GM10248 (cell line): ENCODE measurements at regions not wholly inside any gene's neighbourhood (a gene's known extent, or its start where the extent isn't known, plus 50 kb on each side); places are given as distances from the start of the nearest gene placed in this dataset.

ENCODE experiments used
- CTCF ChIA-PET: fragments of 300-600 bp; sonication (Branson Sonifier 250); formaldehyde crosslinking; extraction: SDS; loops from one replicate; lab custom pipeline; 2021; ENCODE audit warnings: antibody characterized with exemption; lab: Yijun Ruan, JAX
- POLR2A ChIA-PET: fragments of 350-650 bp; sonication (Branson Sonifier 250); formaldehyde crosslinking; extraction: SDS; loops from one replicate; lab custom pipeline; 2020; ENCODE audit warnings: antibody characterized with exemption; lab: Yijun Ruan, JAX
- DNase-seq: peaks from one replicate; pipeline ENCODE4 v3.0.0; 2012; ENCODE audit errors: extremely low spot score
- TF ChIP-seq, protein P1 (sequence below): IDR thresholded peaks from 2 replicates; pipeline ENCODE4 v1.5.1; 2012; ENCODE audit warnings: mild to moderate bottlenecking, low read depth; ENCODE audit errors: extremely low read depth, missing control alignments, control extremely low read depth

DNA sequence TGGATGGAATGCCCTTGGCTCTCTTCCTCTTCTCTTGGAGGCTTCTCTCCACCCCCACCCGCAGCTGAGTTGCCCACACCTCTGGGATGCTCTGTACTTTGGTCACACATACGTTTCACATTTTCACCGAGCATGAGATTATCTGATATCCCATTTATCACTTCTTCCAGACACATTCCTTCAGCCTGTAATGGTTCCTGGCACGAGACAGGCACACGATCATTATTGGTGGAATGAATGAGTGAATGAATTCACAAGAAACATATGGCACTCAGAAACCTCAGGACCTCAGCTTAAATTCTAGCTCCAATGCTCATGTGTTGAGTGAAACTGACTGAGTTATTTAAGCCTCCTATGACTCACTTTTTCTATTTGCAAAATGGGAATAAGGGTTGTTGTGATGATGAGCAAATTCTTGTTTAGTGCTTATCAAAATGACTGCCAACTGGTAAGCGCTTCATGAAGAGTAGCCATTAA is 242.7 kb upstream of the JUN start:
- TF ChIP-seq, protein P1, sequence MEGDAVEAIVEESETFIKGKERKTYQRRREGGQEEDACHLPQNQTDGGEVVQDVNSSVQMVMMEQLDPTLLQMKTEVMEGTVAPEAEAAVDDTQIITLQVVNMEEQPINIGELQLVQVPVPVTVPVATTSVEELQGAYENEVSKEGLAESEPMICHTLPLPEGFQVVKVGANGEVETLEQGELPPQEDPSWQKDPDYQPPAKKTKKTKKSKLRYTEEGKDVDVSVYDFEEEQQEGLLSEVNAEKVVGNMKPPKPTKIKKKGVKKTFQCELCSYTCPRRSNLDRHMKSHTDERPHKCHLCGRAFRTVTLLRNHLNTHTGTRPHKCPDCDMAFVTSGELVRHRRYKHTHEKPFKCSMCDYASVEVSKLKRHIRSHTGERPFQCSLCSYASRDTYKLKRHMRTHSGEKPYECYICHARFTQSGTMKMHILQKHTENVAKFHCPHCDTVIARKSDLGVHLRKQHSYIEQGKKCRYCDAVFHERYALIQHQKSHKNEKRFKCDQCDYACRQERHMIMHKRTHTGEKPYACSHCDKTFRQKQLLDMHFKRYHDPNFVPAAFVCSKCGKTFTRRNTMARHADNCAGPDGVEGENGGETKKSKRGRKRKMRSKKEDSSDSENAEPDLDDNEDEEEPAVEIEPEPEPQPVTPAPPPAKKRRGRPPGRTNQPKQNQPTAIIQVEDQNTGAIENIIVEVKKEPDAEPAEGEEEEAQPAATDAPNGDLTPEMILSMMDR = no peak
- POLR2A ChIA-PET = interaction anchor here (1.1 kb wide), 1 partner anchor 243 kb away, joined by 5 read pairs; the partner anchor contains the start of gene JUN
- CTCF ChIA-PET = interaction anchor here (1.1 to 2.0 kb wide), 3 partner anchors 12 to 28 kb away, joined by 3 to 6 read pairs (median 3); no protein-coding TSS in a partner anchor
- no peak for DNase-seq

DNA sequence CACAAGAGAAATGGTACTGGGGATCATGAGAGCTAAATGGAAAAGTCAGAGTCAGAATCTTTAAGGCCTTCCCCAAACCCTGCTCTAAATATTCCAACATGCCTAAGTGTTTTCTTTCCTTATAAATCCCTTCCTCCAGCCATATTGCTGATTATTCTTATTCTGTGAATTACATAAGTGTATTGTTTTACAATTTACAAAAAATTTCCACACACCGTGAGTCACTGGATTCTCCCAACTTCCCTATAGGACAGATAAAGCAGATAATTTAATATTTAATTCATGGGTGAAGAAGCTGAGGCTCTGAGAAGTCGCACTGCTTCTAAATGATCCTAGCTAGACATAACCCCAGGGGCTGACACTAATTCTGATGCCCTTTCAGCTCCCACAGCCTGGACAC is 243.3 kb upstream of the JUN start:
- DNase-seq = no peak
- TF ChIP-seq, protein P1 = no peak
- CTCF ChIA-PET = interaction anchor here (0.9 to 2.0 kb wide), 4 partner anchors 9 to 28 kb away, joined by 3 to 6 read pairs (median 3); no protein-coding TSS in a partner anchor
- POLR2A ChIA-PET = no interaction called here

DNA sequence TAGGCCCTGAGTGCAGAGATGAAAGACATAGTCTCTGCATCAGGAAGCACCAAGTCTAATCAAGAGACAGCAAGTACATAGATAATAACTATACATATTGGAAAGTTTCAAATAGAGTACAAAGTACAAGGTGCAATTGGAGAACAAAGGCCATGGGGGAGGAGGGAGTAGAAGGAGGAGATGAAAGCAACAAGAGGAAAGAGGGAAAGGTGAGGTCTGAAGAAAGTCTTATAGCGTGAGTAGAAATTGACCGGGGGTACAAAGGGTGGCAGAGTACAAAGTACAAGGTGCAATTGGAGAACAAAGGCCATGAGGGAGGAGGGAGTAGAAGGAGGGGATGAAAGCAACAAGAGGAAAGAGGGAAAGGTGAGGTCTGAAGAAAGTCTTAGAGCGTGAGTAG is 244.2 kb upstream of the JUN start:
- POLR2A ChIA-PET = no interaction called here
- CTCF ChIA-PET = interaction anchor here (1.0 kb wide), 1 partner anchor 43 kb away, joined by 3 read pairs; no protein-coding TSS in a partner anchor
- TF ChIP-seq, protein P1 = no peak
- DNase-seq = no peak

DNA sequence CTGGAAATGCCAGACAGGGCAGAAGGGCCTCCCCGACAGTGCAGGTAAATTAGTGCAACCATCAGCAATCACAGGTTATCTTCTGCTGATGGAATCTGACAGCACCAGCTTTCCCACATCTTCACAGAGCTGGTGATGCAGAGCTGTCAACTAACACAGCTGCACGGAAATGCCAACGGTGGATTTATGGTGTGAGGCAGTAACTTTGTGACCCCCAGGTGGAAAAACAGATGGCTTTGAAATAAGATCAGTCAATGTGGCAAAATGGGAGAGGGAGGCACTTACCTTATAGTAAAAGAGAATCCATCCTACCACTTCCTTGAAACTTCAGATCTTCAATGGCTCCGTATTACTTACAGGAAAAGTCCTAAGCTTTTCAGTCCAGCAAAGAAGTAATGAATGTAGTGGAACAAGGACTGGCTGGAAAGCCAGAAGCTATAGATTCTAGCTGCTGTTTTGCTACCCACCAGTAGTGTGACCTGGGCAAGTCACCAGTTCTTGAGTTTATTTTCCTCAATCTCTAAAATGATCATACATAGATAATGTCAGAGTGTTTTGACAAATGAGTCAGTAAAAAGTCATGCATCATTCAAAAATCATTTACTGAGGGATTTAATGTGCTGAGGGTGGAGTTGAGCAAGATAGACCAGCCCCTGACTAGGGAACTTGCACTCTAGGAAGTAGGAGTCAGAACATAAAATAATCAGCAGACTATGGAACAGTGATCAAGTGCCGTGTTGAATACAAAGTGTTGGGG is 245.7 kb upstream of the JUN start:
- POLR2A ChIA-PET = interaction anchor here (0.7 kb wide), 1 partner anchor 589 kb away, joined by 3 read pairs; no protein-coding TSS in a partner anchor
- TF ChIP-seq, protein P1 = no peak
- CTCF ChIA-PET = interaction anchor here (1.0 to 2.2 kb wide), 3 partner anchors 7 to 11 kb away, joined by 3 to 8 read pairs (median 4); no protein-coding TSS in a partner anchor
- DNase-seq = no peak

DNA sequence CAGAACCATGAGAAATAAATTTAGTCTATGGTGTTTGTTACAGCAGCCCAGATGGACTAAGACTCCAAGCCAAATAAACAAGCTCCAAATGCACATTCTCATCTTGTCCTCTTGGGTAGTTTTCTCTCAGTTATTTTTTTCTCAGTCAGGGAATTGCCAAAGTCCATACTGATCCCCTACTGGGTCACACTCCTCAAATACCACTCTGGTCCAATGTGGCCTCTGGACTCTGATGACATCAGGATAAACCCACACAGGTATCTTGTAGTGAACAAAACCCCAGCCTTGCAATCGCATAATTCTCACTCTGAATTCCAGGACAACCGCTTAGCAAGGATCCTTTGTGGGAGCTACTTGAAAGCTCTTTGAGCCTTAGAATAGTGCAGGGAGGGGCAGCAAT is 248.4 kb upstream of the JUN start:
- CTCF ChIA-PET = interaction anchor here (1.0 to 1.4 kb wide), 4 partner anchors 9 to 30 kb away, joined by 3 to 6 read pairs (median 4); no protein-coding TSS in a partner anchor
- POLR2A ChIA-PET = no interaction called here
- TF ChIP-seq, protein P1 = no peak
- DNase-seq = no peak

DNA sequence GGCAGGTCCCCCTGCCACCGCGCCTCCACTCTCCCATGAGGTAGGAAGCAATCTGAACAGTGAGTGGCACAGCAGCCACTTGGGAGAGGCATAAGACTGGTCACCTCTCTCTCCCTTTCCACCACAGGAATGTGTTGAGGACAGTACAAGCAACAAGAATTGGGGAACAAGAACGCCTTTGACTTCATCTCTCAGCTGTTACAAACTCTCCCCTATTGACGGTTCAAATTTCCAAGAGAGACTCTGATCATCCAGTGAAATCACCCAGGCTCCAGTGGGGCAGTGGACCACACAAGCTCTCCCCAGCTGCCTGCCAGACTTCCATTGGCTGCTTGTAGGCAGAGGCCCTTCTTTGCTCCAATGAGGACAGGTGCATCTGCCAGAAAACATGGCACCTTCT is 249.9 kb upstream of the JUN start:
- ChIA-PET POLR2A (no interaction called here), CTCF (interaction anchor here (1.4 kb wide), 1 partner anchor 12 kb away, joined by 3 read pairs; no protein-coding TSS in a partner anchor)
- TF ChIP-seq, protein P1 = no peak
- DNase-seq = no peak
